Activated T-cell treated with anti-CD3 and anti-CD28 coated beads, Interleukin-2, amount 50 U/mL, for 72 hours (primary cell): ENCODE measurements at regions not wholly inside any gene's neighbourhood (a gene's known extent, or its start where the extent isn't known, plus 50 kb on each side); places are given as distances from the start of the nearest gene placed in this dataset.

Source experiments
- ATAC-seq, 2 donors: fragments of 150-1000 bp; cut with Tn5 transposase; replicated peaks in 1 of 2; 2 replicates each; pipeline ENCODE4 v1.10.0; 2021; ENCODE audit warnings: moderate library complexity in 2 of 2, mild to moderate bottlenecking in 1 of 2
- DNase-seq, 2 donors: peaks; one replicate each; pipeline ENCODE4 v3.0.0; 2021 to 2022; ENCODE audit warnings: mixed read lengths in 1 of 2
- H3K27ac Mint-ChIP-seq: one replicate; pipeline ENCODE4 v1.8.0; 2022; ENCODE audit warnings: mild to moderate bottlenecking, moderate library complexity, mixed read lengths
- H3K27me3 Mint-ChIP-seq: one replicate; pipeline ENCODE4 v1.8.0; 2022; ENCODE audit warnings: low read depth, mixed read lengths
- H3K36me3 Mint-ChIP-seq, 2 donors: one replicate each; pipeline ENCODE4 v1.8.0; 2022; ENCODE audit warnings: mixed read lengths in 2 of 2, mild to moderate bottlenecking in 1 of 2; ENCODE audit not compliant: insufficient read depth in 2 of 2
- H3K4me1 Mint-ChIP-seq: one replicate; pipeline ENCODE4 v1.8.0; 2022; ENCODE audit warnings: low read depth, mixed read lengths
- H3K4me3 Mint-ChIP-seq, 2 donors: one replicate each; pipeline ENCODE4 v1.8.0; 2022; ENCODE audit warnings: mild to moderate bottlenecking in 2 of 2, mixed read lengths in 2 of 2, moderate library complexity in 2 of 2
- H3K9me3 Mint-ChIP-seq, 2 donors: one replicate each; pipeline ENCODE4 v1.8.0; 2022; ENCODE audit warnings: mixed read lengths in 2 of 2

DNA sequence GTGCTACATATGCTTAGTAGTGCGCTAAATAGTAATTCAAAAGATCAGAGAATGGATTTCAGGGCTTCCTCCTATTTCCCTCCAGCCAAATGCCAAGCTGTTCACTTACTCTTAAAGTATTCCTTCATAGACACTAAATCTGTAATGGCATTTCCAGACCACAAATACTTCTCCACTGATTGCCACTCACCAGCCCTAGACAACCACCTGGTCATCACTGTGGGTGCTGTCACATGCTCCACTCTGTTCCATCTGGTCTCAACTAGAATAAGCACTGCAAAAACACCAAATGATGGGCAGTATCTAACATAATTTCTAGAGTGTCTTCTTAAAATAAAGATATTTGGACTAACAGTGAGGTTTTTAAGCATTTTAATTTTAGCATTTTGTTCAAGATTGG is 341.3 kb downstream of the AASDHPPT start:
- no peaks in the 10 kb centered on the region for H3K4me1 Mint-ChIP-seq
- ATAC-seq (no peak), DNase-seq (no peak)
- no peaks in the 10 kb centered on the region for H3K27me3 Mint-ChIP-seq
- peaks cover 4% of the 10 kb centered on the region in 2 donors for H3K9me3 Mint-ChIP-seq
- no peaks in the 10 kb centered on the region for H3K36me3 Mint-ChIP-seq
- no peak overlapping the region for H3K4me3 Mint-ChIP-seq
- no peak overlapping the region for H3K27ac Mint-ChIP-seq

DNA sequence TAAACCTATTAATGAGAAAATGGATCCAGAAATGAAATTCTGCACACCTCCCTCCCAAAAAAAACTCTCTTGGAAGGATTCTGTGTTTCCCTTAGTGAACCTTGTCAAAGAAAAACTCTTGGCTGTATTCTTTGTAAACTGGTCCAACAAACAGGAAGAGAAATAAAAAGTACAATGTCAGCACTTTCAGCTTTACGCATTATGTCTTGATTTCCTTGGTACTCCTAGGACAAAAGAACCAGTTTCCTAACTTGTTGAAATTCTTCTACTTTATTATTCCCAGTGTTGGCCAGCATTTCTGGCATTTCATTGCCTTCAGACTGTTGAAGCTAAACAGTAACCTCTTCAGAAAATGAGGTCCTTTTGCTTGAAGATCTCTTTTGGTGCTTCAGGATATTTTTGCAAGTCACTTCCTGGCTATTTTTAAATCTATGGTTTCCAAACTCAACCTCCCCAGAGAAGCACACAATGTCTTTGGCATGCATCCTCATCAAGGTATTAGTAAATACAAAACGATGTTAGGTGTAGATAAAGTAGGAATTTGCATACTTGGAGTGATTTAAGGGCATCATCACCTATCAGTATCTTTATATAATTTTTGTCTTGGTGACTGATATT is 342.7 kb downstream of the AASDHPPT start:
- Mint-ChIP-seq H3K27me3 (no peaks in the 10 kb centered on the region), H3K4me3 (no peak overlapping the region), H3K36me3 (no peaks in the 10 kb centered on the region), H3K4me1 (no peaks in the 10 kb centered on the region), H3K27ac (no peak overlapping the region), H3K9me3 (peaks cover 4% of the 10 kb centered on the region in 2 donors)
- DNase-seq = no peak
- ATAC-seq = no peak

DNA sequence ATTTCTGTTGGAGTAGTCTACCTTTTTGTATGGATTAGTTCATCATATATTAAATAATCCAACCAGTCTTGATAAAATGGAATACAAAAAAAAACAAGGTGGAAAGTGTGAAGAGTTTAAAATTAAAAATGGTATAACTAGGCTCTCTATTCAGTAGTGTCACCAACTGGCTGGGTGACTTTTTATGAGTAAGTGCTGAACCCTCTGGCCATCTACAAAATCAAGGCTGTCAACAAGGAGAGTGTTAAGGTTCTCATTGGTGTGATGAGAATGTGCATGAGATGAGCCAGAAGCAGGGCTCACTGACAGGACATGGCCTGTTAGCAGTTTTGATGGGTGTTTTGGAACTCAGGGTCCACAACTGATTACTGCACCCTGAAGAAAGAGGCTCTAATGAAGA is 343.2 kb downstream of the AASDHPPT start:
- Mint-ChIP-seq H3K4me3 (no peak overlapping the region), H3K9me3 (peaks cover 2 to 4% of the 10 kb centered on the region in 2 donors), H3K27ac (no peak overlapping the region), H3K4me1 (no peaks in the 10 kb centered on the region), H3K36me3 (no peaks in the 10 kb centered on the region), H3K27me3 (no peaks in the 10 kb centered on the region)
- DNase-seq = no peak
- no peak for ATAC-seq

DNA sequence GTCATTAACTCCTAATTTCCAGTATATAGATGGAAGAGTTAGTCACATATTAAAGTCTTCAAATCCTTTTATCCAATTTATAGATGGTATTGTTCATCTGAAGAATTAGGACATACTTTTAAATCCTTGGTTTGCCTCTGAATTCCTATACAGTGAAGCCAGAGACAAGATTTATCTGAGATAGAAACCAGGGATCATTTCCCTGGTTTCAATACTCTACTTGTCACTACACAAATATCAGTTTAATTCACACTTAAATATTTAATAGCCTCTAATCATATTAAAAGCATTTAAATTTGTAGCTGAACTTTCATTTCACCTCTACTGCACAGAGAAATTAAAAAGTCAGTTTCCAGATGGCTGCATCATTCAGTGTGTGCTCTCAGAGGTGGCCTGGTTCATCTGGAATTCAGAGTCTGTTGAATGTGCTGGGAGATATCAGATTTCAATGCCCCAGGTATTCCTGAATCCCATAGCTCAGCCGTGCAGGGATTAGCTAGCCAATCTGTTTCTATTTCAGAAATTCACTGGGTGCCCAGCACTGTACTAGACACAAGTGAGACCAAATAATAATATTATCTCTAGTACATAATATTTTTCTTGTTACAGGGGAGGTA is 344.3 kb downstream of the AASDHPPT start:
- H3K36me3 Mint-ChIP-seq = no peaks in the 10 kb centered on the region
- ATAC-seq (no peak), DNase-seq (no peak)
- H3K27me3 Mint-ChIP-seq = no peaks in the 10 kb centered on the region
- H3K4me1 Mint-ChIP-seq = no peaks in the 10 kb centered on the region
- H3K9me3 Mint-ChIP-seq = peaks cover 2% of the 10 kb centered on the region in 2 donors
- H3K4me3 Mint-ChIP-seq = no peak overlapping the region
- no peak overlapping the region for H3K27ac Mint-ChIP-seq

DNA sequence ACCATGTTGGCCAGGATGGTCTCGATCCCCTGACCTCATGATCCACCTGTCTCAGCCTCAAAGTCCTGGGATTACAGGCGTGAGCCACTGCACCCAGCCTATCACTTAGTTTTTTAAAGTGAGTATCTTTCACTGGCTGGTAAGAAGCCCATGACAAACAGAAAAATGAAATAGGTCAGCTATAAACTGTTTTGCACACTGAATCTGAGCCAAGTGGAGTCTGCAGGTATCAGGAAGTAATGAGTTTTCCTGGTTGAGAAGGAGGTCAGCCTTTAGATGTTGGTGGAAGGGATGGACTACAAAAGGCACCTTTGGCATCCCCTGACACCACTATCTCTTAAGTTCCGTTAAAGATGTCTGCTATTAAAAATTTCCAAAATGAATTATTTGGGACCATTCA is 345.1 kb downstream of the AASDHPPT start:
- Mint-ChIP-seq H3K4me1 (no peaks in the 10 kb centered on the region), H3K27me3 (no peaks in the 10 kb centered on the region), H3K36me3 (no peaks in the 10 kb centered on the region), H3K9me3 (peaks cover 2% of the 10 kb centered on the region in 2 donors), H3K27ac (no peak overlapping the region), H3K4me3 (no peak overlapping the region)
- DNase-seq (no peak), ATAC-seq (no peak)

DNA sequence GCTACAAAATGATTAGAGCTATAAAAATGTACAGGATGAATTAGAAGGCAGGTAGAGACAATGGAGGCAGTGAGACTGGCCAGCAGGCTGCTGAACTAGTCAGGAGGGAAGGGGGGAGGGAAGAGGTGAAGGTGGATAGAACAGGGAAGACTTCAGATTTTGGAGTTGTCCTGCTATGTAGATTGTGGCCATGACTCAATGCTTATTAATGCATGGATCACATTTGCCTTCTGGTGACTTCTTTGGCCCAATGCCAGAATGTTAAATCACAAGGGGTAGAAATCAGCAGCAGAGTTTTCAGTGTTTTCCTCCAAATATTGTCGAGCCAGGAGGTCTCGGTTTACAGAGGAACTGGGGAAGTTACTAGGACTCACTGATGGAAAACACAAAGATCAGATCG is 346.6 kb downstream of the AASDHPPT start:
- DNase-seq = no peak
- no peak overlapping the region for H3K27ac Mint-ChIP-seq
- no peaks in the 10 kb centered on the region for H3K4me1 Mint-ChIP-seq
- no peak for ATAC-seq
- peaks cover 2% of the 10 kb centered on the region in 2 donors for H3K9me3 Mint-ChIP-seq
- no peak overlapping the region for H3K4me3 Mint-ChIP-seq
- peaks cover 0 to 2% of the 10 kb centered on the region in 2 donors for H3K36me3 Mint-ChIP-seq
- H3K27me3 Mint-ChIP-seq = no peaks in the 10 kb centered on the region

DNA sequence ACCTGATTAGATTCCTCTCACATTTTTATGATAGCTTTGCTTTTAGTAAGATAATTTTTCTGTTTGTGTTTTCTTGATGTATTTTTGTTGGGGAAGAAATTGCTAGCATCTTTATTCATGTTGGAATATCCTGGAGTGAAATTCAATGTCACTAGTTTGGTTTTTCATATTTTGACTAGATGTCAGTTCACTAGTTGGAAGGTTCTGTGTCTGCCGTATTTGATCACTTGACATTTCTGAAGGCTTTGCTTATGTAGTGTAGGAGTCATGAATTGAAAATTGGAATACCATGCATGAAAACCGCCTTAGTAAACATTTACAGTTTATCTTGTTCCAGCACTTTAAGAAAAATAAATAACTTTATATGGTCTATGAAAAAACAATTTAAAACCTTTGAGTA is 348.4 kb downstream of the AASDHPPT start:
- no peaks in the 10 kb centered on the region for H3K27me3 Mint-ChIP-seq
- peaks cover 0 to 2% of the 10 kb centered on the region in 2 donors for H3K36me3 Mint-ChIP-seq
- H3K27ac Mint-ChIP-seq = no peak overlapping the region
- H3K4me3 Mint-ChIP-seq = no peak overlapping the region
- ATAC-seq (no peak), DNase-seq (no peak)
- H3K9me3 Mint-ChIP-seq = peaks cover 2% of the 10 kb centered on the region in 2 donors
- no peaks in the 10 kb centered on the region for H3K4me1 Mint-ChIP-seq

DNA sequence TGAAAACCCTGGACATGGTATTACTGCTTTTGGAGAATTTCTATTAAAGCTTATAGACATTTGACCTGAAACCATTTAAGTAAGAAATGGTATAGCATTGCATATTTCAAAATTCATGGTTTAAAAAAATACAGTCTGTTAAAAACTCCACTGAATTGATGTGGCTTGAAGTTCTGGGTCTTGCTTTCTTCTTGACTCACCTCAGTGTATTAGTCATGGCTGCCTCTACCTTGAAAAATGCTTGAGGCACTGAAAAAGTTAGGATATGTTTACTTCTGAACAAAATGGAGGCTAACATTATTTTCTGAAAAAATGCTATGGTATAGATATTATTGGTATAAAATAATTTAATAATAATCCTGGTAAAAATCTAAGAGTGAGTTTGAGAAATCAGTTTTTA is 349.2 kb downstream of the AASDHPPT start:
- Mint-ChIP-seq H3K27ac (no peak overlapping the region), H3K36me3 (peaks cover 0 to 2% of the 10 kb centered on the region in 2 donors), H3K4me3 (no peak overlapping the region), H3K4me1 (no peaks in the 10 kb centered on the region), H3K9me3 (peaks cover 2% of the 10 kb centered on the region in 2 donors), H3K27me3 (no peaks in the 10 kb centered on the region)
- no peak for ATAC-seq
- no peak for DNase-seq

DNA sequence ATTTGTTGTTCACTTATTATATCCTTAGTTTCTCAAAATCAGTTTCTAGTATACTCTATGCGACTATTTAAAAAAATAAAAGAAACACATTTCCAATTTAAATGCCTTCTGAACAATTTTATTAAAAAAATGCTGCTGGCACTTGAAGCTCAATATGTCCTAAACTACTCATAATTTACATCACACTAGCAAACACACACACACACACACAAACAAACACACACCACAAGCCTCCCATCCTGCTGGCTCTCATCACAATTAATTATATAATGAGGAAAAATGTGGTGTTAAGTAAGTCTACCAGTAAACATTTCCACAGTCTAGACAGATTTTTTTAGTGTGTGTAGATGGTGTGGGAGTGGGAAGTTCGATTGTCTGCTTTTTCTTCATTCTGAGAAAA is 350.3 kb downstream of the AASDHPPT start:
- Mint-ChIP-seq H3K27me3 (no peaks in the 10 kb centered on the region), H3K9me3 (peaks cover 2 to 6% of the 10 kb centered on the region in 2 donors), H3K4me1 (no peaks in the 10 kb centered on the region), H3K36me3 (peaks cover 0 to 2% of the 10 kb centered on the region in 2 donors), H3K27ac (no peak overlapping the region), H3K4me3 (no peak overlapping the region)
- DNase-seq (no peak), ATAC-seq (no peak)

DNA sequence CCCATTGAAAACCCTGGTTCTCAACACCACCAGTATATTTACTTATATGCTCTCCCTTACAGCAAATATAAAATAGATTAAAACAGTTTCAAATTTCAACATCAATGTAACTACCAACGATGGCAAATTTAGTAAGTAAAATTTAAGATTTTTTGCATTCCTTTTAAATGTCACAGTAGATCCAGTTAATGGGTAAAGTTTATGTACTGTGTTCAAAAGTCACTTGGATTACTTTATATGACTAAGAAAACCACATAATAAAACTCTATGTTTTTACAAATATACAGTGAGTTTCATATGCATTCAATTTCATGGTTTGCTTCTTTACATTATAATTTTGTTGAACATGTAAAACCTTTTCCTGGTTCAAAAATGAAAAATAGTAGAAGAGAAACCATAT is 364.6 kb downstream of the AASDHPPT start:
- no peak overlapping the region for H3K27ac Mint-ChIP-seq
- DNase-seq = no peak
- peaks cover 0 to 2% of the 10 kb centered on the region in 2 donors for H3K36me3 Mint-ChIP-seq
- H3K4me3 Mint-ChIP-seq = no peak overlapping the region
- ATAC-seq = no peak
- no peaks in the 10 kb centered on the region for H3K27me3 Mint-ChIP-seq
- peaks cover 4 to 9% of the 10 kb centered on the region in 2 donors for H3K9me3 Mint-ChIP-seq
- H3K4me1 Mint-ChIP-seq = no peaks in the 10 kb centered on the region

DNA sequence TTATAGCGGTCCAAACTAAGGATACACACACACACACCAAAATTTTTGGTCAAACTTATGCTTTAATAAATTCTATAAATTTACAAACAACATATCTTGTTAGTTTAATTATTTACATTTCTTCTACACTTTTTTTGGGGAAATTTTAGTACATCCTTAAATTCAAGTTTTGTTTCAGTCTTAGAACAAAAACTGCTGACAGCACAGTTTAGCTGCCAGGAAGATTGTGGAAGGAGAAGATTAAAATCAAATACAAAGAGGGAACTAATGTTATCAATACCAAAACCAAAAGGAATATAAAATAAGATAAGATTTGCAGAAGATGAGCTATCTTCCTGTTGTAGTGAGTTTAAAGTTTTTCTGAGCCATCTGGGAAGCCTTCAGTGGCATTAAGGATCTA is 368.8 kb downstream of the AASDHPPT start:
- DNase-seq (no peak), ATAC-seq (no peak)
- Mint-ChIP-seq H3K4me1 (no peaks in the 10 kb centered on the region), H3K9me3 (peaks cover 7% of the 10 kb centered on the region in 2 donors), H3K4me3 (no peak overlapping the region), H3K27me3 (no peaks in the 10 kb centered on the region), H3K27ac (no peak overlapping the region), H3K36me3 (peaks cover 0 to 2% of the 10 kb centered on the region in 2 donors)

DNA sequence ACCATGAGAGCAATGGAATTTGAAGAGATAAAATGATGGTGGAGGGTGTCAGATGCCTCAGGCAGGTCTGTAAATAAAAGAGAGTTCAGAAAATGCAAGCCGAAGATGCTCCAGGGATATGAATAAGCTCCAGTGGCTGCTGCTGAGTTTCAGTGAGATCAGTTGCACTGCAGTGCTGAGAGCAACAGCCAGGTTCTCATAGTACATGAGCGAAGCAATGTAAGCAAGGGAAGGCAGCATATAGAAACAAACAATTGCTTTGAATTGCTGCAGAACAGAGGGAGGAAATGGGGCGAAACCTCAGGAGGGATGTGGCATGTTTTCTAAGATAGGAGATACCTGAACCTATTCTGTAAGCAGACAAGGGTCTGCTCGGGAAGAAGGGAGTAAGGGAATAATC is 369.5 kb downstream of the AASDHPPT start:
- DNase-seq = no peak
- H3K27ac Mint-ChIP-seq = no peak overlapping the region
- no peak overlapping the region for H3K4me3 Mint-ChIP-seq
- ATAC-seq = no peak
- H3K27me3 Mint-ChIP-seq = no peaks in the 10 kb centered on the region
- H3K9me3 Mint-ChIP-seq = peaks cover 7 to 8% of the 10 kb centered on the region in 2 donors
- peaks cover 0 to 2% of the 10 kb centered on the region in 2 donors for H3K36me3 Mint-ChIP-seq
- H3K4me1 Mint-ChIP-seq = no peaks in the 10 kb centered on the region

DNA sequence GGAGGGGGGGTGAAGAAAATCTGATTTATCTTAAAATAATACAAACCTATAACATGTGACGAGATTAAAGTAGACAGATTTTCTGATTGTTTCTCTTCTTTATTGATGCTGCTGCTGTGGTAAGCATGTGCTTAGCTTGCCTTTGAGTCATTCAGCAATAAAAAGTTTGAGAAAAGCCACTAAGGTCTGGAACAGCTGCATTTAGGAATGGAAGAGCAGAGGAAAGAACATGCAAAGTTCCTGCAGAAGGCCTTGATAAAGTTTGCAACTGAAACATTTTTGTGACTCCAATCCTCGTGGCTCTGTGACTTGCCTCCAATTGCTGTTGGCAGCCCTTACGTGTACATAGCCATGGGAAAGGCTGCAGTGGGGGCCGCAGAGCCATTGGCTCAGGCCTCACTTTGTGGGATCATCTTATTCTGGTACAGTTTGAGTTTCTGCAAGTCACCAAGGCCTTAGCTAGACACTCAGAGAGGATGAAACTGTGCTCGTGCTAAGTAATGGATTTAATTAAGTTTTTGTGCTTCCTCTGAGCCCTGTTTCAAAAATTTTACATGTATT is 370.2 kb downstream of the AASDHPPT start:
- H3K27me3 Mint-ChIP-seq = no peaks in the 10 kb centered on the region
- no peak for DNase-seq

DNA sequence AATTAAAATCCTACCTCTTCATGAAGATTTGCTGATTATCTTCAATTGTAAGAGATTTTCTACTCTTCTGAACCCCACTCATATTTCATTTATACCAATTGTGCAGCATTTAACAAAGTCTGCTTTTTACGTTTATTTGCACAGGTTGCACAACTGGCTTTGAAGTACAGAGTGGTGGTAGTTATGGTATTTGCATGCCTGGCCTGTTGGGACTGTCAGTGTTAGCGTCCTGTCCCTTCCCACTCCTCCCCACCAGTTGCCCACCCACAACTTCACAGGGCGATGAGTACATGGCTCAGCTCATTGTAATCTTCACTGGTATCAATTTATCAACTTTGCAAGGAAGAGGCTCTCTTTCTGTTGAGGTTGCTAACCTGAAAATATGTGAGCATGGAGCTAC is 372.3 kb downstream of the AASDHPPT start:
- Mint-ChIP-seq H3K27me3 (no peaks in the 10 kb centered on the region), H3K4me3 (no peak overlapping the region), H3K9me3 (peaks cover 9% of the 10 kb centered on the region in 2 donors), H3K4me1 (no peaks in the 10 kb centered on the region), H3K27ac (no peak overlapping the region), H3K36me3 (peaks cover 0 to 2% of the 10 kb centered on the region in 2 donors)
- ATAC-seq = no peak
- no peak for DNase-seq

More for the DNA sequence above, 370.2 kb downstream of the AASDHPPT start:
- peaks cover 0 to 2% of the 10 kb centered on the region in 2 donors for H3K36me3 Mint-ChIP-seq
- no peak overlapping the region for H3K27ac Mint-ChIP-seq
- no peak for ATAC-seq
- no peak overlapping the region for H3K4me3 Mint-ChIP-seq
- no peaks in the 10 kb centered on the region for H3K4me1 Mint-ChIP-seq
- H3K9me3 Mint-ChIP-seq = peaks cover 7 to 8% of the 10 kb centered on the region in 2 donors
